Large intestine (tissue), 3 donors: ENCODE measurements at regions not wholly inside any gene's neighbourhood (a gene's known extent, or its start where the extent isn't known, plus 50 kb on each side); places are given as distances from the start of the nearest gene placed in this dataset.

Source experiments
- DNase-seq, 2 donors: peaks; one replicate each; pipeline versions ENCODE4 v3.0.0 to v3.0.0-alpha.2; 2013
- H3K27ac ChIP-seq: one replicate; pipeline ENCODE4 v1.5.1; 2013; ENCODE audit warnings: low read length
- H3K27me3 ChIP-seq: 2 replicates; pipeline ENCODE4 v1.6.1; 2013; ENCODE audit warnings: low read length; ENCODE audit not compliant: control insufficient read depth, insufficient read depth
- H3K36me3 ChIP-seq: 2 replicates; pipeline ENCODE4 v1.6.1; 2013; ENCODE audit warnings: low read length; ENCODE audit not compliant: control insufficient read depth, insufficient read depth
- H3K4me1 ChIP-seq: one replicate; pipeline ENCODE4 v1.6.1; 2013; ENCODE audit warnings: low read length; ENCODE audit not compliant: control insufficient read depth, insufficient read depth
- H3K4me3 ChIP-seq: one replicate; pipeline ENCODE4 v1.5.1; 2013; ENCODE audit warnings: low read length
- H3K9me3 ChIP-seq: one replicate; pipeline ENCODE4 v1.6.1; 2013; ENCODE audit warnings: mild to moderate bottlenecking, low read depth, low read length, moderate library complexity; ENCODE audit not compliant: control insufficient read depth
- WGBS: methylation state at CpG from one replicate; pipeline ENCODE4 v1.1.5; 2013; ENCODE audit warnings: low lambda C conversion rate; ENCODE audit not compliant: insufficient coverage; 5-methylcytosine and 5-hydroxymethylcytosine counted together

- Histone ChIP-seq H3K4me1 (peaks cover 5% of the 10 kb centered on the region), H3K27ac (no peak overlapping the region), H3K9me3 (no peaks in the 10 kb centered on the region), H3K36me3 (no peaks in the 10 kb centered on the region), H3K27me3 (no peaks in the 10 kb centered on the region), H3K4me3 (no peak overlapping the region)
- DNase-seq: no peak
- 100% methylated on average over 2 of the region's 5 CpGs for WGBS
Observed at GRCh38 chr18:45497595-45498286, 117.5 kb upstream of the SLC14A2 start.

GRCh38 chr18:45498287-45498658 lies 117.0 kb upstream of the SLC14A2 start:
- H3K27ac ChIP-seq: no peak overlapping the region
- 80% methylated on average over 1 of the region's 4 CpGs for WGBS

DNA sequence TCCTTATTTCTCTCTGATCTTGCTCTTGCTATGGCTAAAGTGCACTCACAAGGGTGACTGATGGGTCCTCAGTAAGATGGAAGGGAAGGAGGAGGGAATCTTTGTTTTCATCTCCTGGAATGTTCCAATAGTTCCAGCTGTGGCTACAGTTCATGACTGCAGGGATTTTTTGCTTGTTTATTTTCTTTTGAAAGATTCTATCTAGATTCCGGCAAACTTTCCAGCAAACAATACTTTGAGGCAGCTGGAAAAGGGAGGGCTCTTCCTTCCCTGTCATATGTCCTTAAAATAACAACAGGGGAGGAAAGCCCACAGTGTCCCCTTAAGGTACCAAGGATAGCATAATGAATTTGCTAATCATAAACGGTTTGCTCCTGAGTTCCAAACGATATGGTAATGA lies 111.3 kb upstream of the SLC14A2 start:
- Histone ChIP-seq H3K36me3 (no peaks in the 10 kb centered on the region), H3K4me1 (no peaks in the 10 kb centered on the region), H3K27ac (no peak overlapping the region), H3K9me3 (no peaks in the 10 kb centered on the region), H3K27me3 (no peaks in the 10 kb centered on the region), H3K4me3 (no peak overlapping the region)
- no peak for DNase-seq
- 100% methylated on average over 1 of the region's 3 CpGs for WGBS

More at GRCh38 chr18:45498287-45498658, 117.0 kb upstream of the SLC14A2 start:
- no peak for DNase-seq
- Histone ChIP-seq H3K9me3 (no peaks in the 10 kb centered on the region), H3K36me3 (no peaks in the 10 kb centered on the region), H3K4me3 (no peak overlapping the region), H3K4me1 (peaks cover 5% of the 10 kb centered on the region), H3K27me3 (no peaks in the 10 kb centered on the region)

- 77% methylated on average over 3 of the region's 12 CpGs for WGBS
Observed at GRCh38 chr18:45505497-45506206, 109.6 kb upstream of the SLC14A2 start.

DNA sequence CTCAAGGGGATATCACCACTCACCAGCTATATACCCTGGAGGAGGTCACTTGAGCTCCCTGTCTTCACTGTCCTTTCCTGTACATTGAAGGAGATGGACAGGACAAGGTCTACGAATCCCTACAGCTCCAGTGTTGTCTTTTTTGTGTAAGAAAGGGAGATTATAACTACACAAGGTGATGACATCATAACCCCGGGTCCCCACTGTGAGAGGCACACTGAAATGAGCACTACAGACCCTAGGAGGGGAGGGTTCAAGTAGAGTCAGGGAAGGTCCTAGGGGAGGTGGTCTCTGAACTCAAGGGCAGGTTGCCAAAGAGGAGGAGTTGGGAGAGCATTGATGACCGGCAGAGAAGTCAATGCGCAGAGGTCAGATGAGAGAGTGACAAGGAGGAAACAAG lies 108.3 kb upstream of the SLC14A2 start:
- H3K9me3 ChIP-seq: no peaks in the 10 kb centered on the region
- no peak for DNase-seq
- no peaks in the 10 kb centered on the region for H3K27me3 ChIP-seq
- H3K36me3 ChIP-seq: no peaks in the 10 kb centered on the region
- no peak overlapping the region for H3K4me3 ChIP-seq
- 100% methylated on average over 1 of the region's 4 CpGs for WGBS
- no peak overlapping the region for H3K27ac ChIP-seq
- H3K4me1 ChIP-seq: no peaks in the 10 kb centered on the region

More at GRCh38 chr18:45505497-45506206, 109.6 kb upstream of the SLC14A2 start:
- DNase-seq: no peak
- H3K4me1 ChIP-seq: no peaks in the 10 kb centered on the region
- no peak overlapping the region for H3K4me3 ChIP-seq
- no peak overlapping the region for H3K27ac ChIP-seq
- H3K27me3 ChIP-seq: no peaks in the 10 kb centered on the region
- H3K9me3 ChIP-seq: no peaks in the 10 kb centered on the region
- H3K36me3 ChIP-seq: no peaks in the 10 kb centered on the region

- no peaks in the 10 kb centered on the region for H3K27me3 ChIP-seq
- WGBS: no CpG with 5 or more reads among the region's 4 CpGs
- no peak for DNase-seq
- H3K27ac ChIP-seq: no peak overlapping the region
- no peaks in the 10 kb centered on the region for H3K36me3 ChIP-seq
- H3K9me3 ChIP-seq: no peaks in the 10 kb centered on the region
- no peak overlapping the region for H3K4me3 ChIP-seq
- no peaks in the 10 kb centered on the region for H3K4me1 ChIP-seq
Observed at GRCh38 chr18:45509535-45509934, 105.7 kb upstream of the SLC14A2 start.

GRCh38 chr18:45510656-45511055 lies 104.6 kb upstream of the SLC14A2 start:
- H3K27me3 ChIP-seq: no peaks in the 10 kb centered on the region
- H3K36me3 ChIP-seq: no peaks in the 10 kb centered on the region
- no peaks in the 10 kb centered on the region for H3K9me3 ChIP-seq
- H3K27ac ChIP-seq: no peak overlapping the region
- no peak overlapping the region for H3K4me3 ChIP-seq
- H3K4me1 ChIP-seq: peaks cover 5% of the 10 kb centered on the region
- WGBS: no CpG with 5 or more reads among the region's 3 CpGs
- no peak for DNase-seq

- Histone ChIP-seq H3K27ac (no peak overlapping the region), H3K9me3 (no peaks in the 10 kb centered on the region), H3K27me3 (no peaks in the 10 kb centered on the region), H3K4me1 (peaks cover 9% of the 10 kb centered on the region), H3K36me3 (no peaks in the 10 kb centered on the region), H3K4me3 (no peak overlapping the region)
- WGBS: no CpG with 5 or more reads among the region's 5 CpGs
- no peak for DNase-seq
Observed at GRCh38 chr18:45512363-45512953, 102.8 kb upstream of the SLC14A2 start.

DNA sequence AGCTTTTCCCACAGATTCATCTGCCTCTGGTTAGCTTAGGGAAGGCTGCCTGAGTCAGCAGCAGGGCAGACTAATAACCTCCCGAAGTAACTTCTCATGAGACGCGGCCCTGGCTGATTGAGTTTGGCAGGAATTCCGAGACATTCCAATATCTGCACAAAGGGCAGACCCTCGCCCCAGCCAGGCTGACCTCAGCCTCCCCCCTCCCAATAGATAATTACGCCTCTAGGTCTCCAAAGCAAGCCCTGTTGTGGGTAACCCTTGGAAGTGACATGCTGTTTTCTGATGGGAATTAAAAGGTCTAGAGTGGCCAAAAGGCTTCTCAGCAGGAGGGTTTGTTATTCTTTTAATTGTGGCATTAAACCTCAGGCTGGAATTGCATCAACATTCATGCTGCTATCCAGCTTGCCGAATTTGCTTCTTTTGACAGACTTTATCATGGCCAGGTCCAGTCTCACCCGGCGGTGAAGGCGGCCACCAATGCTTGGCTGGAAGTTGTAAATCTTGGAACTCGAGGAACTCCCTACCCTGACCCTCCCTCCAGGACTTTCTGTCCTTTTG lies 98.0 kb upstream of the SLC14A2 start:
- Histone ChIP-seq H3K36me3 (no peaks in the 10 kb centered on the region), H3K4me3 (no peak overlapping the region), H3K9me3 (no peaks in the 10 kb centered on the region), H3K27ac (no peak overlapping the region), H3K27me3 (no peaks in the 10 kb centered on the region), H3K4me1 (peaks cover 16% of the 10 kb centered on the region)
- WGBS: no CpG with 5 or more reads among the region's 11 CpGs
- no peak for DNase-seq

DNA sequence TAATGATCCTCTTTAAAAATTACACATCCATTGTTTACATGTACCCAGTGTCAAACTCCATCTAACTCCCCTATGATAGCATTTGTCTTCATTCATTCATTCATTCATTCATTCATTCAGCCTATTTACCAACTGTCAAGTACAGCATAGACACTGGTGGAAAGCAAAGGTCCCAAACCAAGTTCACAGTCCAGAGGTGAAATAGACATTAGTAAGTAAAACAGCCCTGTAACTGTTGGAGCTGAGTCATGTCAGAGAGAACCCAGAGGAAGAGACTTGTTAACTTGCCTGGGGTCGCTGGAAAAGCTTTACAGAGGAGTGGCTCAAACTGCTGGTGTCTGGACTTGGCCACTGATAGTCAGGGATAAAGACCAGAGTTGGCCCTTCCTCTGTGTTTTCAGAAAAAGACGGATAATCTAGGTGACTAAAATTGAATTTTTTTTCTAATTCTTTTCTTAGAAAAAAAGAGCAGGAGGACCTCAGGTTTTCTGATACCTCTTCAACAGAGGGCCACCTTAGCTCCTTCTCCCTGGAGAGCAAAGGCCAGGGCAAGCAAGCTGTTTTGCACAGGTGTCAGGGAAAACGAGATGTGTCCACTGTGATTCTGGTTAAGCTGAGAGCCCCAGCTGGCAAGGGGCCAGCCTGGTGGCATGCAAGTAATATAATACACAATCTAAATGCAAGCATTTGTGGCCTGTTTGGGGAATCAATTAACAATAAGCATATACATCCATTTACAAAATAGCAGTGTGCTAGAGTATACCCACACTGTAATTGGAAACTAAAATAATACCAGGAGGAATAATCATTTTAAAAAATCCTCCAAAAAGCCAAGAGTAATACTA lies 96.7 kb upstream of the SLC14A2 start:
- H3K4me1 ChIP-seq: peaks cover 16% of the 10 kb centered on the region
- no peaks in the 10 kb centered on the region for H3K27me3 ChIP-seq
- H3K27ac ChIP-seq: peak overlapping the region; percentile 61
- peak; percentile 31 to 62 for DNase-seq
- no peaks in the 10 kb centered on the region for H3K9me3 ChIP-seq
- H3K36me3 ChIP-seq: no peaks in the 10 kb centered on the region
- 40% methylated on average over 1 of the region's 3 CpGs for WGBS
- H3K4me3 ChIP-seq: no peak overlapping the region
